HFFc6 (cell line): ENCODE measurements at regions not wholly inside any gene's neighbourhood (a gene's known extent, or its start where the extent isn't known, plus 50 kb on each side); places are given as distances from the start of the nearest gene placed in this dataset.

Experiments used
- DNase-seq: peaks from one replicate; pipeline ENCODE4 v3.0.0-alpha.2; 2018
- H3K27ac Mint-ChIP-seq: 2 replicates; pipeline ENCODE4 v1.8.0; 2020; ENCODE audit warnings: mild to moderate bottlenecking, mixed read lengths
- H3K27me3 Mint-ChIP-seq: 2 replicates; pipeline ENCODE4 v1.8.0; 2021; ENCODE audit warnings: mild to moderate bottlenecking, moderate library complexity, mixed read lengths; ENCODE audit not compliant: insufficient read depth
- H3K36me3 Mint-ChIP-seq: 2 replicates; pipeline ENCODE4 v1.8.0; 2021; ENCODE audit warnings: low read depth, mixed read lengths
- H3K4me1 Mint-ChIP-seq: 2 replicates; pipeline ENCODE4 v1.8.0; 2020; ENCODE audit warnings: low read depth, mixed read lengths
- H3K4me3 Mint-ChIP-seq: 2 replicates; pipeline ENCODE4 v1.8.0; 2020; ENCODE audit warnings: mild to moderate bottlenecking, moderate library complexity, mixed read lengths
- H3K9me3 Mint-ChIP-seq: 2 replicates; pipeline ENCODE4 v1.8.0; 2020; ENCODE audit warnings: mild to moderate bottlenecking, mixed read lengths
- CTCF ChIP-seq: fragments of 200-600 bp; sonication (generic); IDR thresholded peaks from 2 replicates; pipeline ENCODE4 v1.5.0; 2021; ENCODE audit warnings: antibody characterized with exemption, mild to moderate bottlenecking

DNA sequence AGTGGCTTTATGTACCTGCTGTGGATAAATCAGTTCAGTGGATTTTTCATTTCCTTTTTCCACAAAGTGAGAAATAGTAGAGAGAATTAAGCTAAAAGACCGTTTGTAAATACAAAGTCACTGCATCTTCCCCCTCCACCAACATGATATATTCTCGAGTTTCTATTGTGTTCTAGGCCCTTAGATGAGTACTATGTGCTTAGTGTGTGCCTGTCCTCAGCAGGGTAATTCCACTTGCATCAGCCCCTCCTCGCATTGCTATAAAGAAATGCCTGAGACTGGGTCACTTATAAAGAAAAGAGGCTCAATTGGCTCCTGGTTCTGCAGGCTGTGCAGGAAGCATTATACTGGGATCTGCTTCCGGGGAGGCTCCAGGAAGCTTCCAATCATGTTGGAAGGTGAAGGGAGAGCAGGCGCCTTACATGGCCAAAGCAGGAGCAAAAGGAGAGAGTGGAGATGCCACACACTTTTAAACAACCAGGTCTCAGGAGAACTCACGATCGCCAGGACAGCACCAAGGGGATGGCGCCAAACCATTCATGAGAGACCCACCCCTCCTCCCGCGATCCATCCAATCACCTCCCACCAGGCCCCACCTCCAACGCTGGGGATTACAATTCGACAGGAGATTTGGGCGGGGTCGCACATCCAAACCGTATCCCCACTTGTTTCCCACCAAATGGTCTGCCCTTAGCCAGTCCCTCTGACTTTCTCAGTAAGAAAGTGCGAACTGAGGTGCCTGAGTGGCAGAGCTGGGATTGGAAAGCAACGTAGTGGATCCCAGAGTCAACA, 102.3 kb upstream of the ABCC4 start:
- DNase-seq, result no peak
- Mint-ChIP-seq H3K36me3 (no peaks in the 10 kb centered on the region), H3K9me3 (no peaks in the 10 kb centered on the region), H3K27me3 (peaks cover 9% of the 10 kb centered on the region), H3K4me3 (peak overlapping the region; percentile 86), H3K4me1 (peaks cover 14% of the 10 kb centered on the region), H3K27ac (no peak overlapping the region)
- TF ChIP-seq CTCF, result no peak

DNA sequence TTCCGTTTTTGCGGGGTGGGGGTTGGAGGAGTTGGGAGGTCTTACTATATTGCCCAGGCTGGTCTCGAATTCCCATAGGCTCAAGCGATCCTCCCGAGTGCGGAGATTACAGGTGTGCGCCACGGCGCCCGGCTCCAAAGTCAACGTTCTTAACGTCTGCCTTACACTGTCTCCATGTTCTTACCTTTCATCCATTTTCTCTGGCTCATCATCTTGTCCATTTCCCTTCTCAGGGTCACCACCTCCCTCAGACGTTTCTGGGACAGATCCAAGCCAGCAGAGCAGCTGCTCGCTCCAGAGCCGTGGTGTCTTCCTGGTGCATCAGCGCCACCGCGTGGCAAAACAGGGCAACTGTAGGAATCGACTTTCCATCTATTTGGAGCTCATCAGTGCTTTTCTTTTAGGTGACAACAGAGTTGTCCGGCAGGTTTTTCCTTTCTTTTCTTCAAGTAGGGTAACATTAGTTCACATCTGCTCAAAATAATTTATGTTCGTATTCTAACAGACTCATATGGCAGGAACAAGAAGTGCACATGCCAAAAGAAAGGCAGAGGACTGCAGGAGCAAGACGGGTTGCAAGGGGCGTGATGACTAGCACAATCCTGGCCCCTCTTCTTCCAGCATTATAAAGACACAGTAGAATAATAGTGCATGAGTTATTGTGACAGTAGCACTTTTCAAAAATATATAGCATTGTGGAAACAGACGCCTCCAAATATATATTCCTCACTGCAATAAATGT, 103.1 kb upstream of the ABCC4 start:
- peaks cover 9% of the 10 kb centered on the region for H3K27me3 Mint-ChIP-seq
- peak; percentile 65 for DNase-seq
- H3K36me3 Mint-ChIP-seq, result no peaks in the 10 kb centered on the region
- no peaks in the 10 kb centered on the region for H3K9me3 Mint-ChIP-seq
- peak overlapping the region; percentile 86 for H3K4me3 Mint-ChIP-seq
- peak; percentile 95 for TF ChIP-seq CTCF
- no peak overlapping the region for H3K27ac Mint-ChIP-seq
- H3K4me1 Mint-ChIP-seq, result peaks cover 14% of the 10 kb centered on the region

DNA sequence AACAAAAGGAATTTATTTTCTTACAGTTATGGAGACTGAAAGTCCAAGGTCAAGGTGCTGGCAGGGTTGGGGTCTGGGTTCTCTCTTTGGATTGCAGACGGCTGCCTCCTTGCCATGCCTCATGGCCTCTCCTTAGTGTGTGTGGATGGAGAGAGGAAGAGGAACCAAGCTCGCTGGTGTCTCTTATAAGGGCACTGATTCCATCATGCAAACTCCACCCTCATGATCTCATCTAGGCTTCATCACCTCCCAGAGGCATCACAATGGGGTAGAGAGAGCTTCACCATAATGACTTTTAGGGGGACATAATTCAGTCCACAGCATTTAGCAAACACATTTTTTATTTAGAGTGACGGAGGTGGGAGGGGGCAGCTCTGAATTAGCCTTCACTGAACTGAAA, 104.9 kb upstream of the ABCC4 start:
- no peaks in the 10 kb centered on the region for H3K9me3 Mint-ChIP-seq
- H3K4me1 Mint-ChIP-seq, result peaks cover 14% of the 10 kb centered on the region
- no peaks in the 10 kb centered on the region for H3K36me3 Mint-ChIP-seq
- no peak for TF ChIP-seq CTCF
- no peak overlapping the region for H3K27ac Mint-ChIP-seq
- DNase-seq, result no peak
- H3K27me3 Mint-ChIP-seq, result peaks cover 9% of the 10 kb centered on the region
- H3K4me3 Mint-ChIP-seq, result no peak overlapping the region

- Mint-ChIP-seq H3K4me3 (no peak overlapping the region), H3K27ac (no peak overlapping the region), H3K4me1 (peaks cover under 1% of the 10 kb centered on the region), H3K9me3 (no peaks in the 10 kb centered on the region), H3K36me3 (no peaks in the 10 kb centered on the region), H3K27me3 (peaks cover 4% of the 10 kb centered on the region)
- TF ChIP-seq CTCF, result no peak
- DNase-seq, result peak; percentile 0
Observed at GRCh38 chr13:95411428-95412040, 110.3 kb upstream of the ABCC4 start.

- Mint-ChIP-seq H3K9me3 (no peaks in the 10 kb centered on the region), H3K27ac (no peak overlapping the region), H3K4me1 (no peaks in the 10 kb centered on the region), H3K27me3 (peaks cover 21% of the 10 kb centered on the region), H3K36me3 (no peaks in the 10 kb centered on the region), H3K4me3 (no peak overlapping the region)
- no peak for TF ChIP-seq CTCF
- DNase-seq, result no peak
Observed at GRCh38 chr13:95418946-95419345, 117.7 kb upstream of the ABCC4 start.
